ENCODE measurements at regions not wholly inside any gene's neighbourhood (a gene's known extent, or its start where the extent isn't known, plus 50 kb on each side); places are given as distances from the start of the nearest gene placed in this dataset.

DNA sequence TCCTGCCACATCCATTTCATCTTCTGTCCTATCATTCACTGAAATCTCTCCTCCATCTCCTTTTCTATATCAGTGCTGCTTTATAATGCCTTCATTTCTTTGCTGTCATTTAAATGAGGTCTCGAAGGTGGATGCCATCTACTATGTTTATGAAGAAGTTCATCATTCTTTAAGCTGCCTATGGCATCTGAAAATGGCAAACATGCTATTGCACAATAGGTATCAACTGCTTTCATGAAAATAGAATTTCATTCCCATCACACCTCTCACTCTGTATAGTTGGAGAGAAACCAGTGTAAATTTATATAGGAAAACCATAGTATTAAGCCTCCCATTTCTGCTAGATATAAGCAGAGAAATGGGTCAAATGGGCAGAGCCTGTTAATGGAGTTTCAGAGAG, 100.2 kb downstream of the FGF9 start:
- TF ChIP-seq TCF7L2 (IDR thresholded peaks at IDR 0.05; ENCODE audit: borderline replicate concordance, extremely low read depth, insufficient read depth, insufficient read length) = no peak
- TF ChIP-seq SRF (IDR thresholded peaks at IDR 0.05; ENCODE audit: low read depth) = no peak
- TF ChIP-seq ZNF274 (IDR thresholded peaks at IDR 0.05; ENCODE audit: low read depth, low read length) = no peak
- no peak for TF ChIP-seq YY1 (IDR thresholded peaks at IDR 0.05; ENCODE audit: extremely low read depth, insufficient replicate concordance, low read depth, low read length)
- no peak for TF ChIP-seq FOSL1 (IDR thresholded peaks at IDR 0.05; ENCODE audit: low read depth)
- TF ChIP-seq, protein P1, sequence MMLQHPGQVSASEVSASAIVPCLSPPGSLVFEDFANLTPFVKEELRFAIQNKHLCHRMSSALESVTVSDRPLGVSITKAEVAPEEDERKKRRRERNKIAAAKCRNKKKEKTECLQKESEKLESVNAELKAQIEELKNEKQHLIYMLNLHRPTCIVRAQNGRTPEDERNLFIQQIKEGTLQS (IDR thresholded peaks at IDR 0.05) = no peak
- intact Hi-C loops (cut with micrococcal nuclease) = no loop called here
- Histone ChIP-seq H3K27ac (ENCODE audit: low read depth, low read length) (no peak overlapping the region), H3K27me3 (ENCODE audit: insufficient read depth, low read length) (no peaks in the 10 kb centered on the region), H2AFZ (ENCODE audit: low read depth, low read length, poor library complexity, severe bottlenecking) (no peak overlapping the region), H3K4me1 (ENCODE audit: control insufficient read depth in 1 of 2, insufficient read depth in 2 of 2, low read length in 2 of 2) (no peaks in the 10 kb centered on the region), H4K20me1 (ENCODE audit: insufficient read depth) (no peaks in the 10 kb centered on the region), H3K9me2 (ENCODE audit: insufficient read depth) (no peaks in the 10 kb centered on the region), H3K4me2 (ENCODE audit: low read length) (no peak overlapping the region), H3K4me3 (replicated peaks in 1 of 2; ENCODE audit: low read depth in 1 of 2, low read length in 2 of 2) (no peak overlapping the region), H3K9me3 (ENCODE audit: control insufficient read depth in 1 of 2, insufficient read depth in 1 of 2, low read depth in 1 of 2, low read length in 2 of 2) (peaks cover 0 to 3% of the 10 kb centered on the region in 2 experiments; a peak in 1 of 4 replicates), H3K79me2 (ENCODE audit: insufficient read depth, low read length) (no peaks in the 10 kb centered on the region), H3K36me3 (ENCODE audit: control insufficient read depth in 1 of 2, insufficient read depth in 2 of 2, low read length in 2 of 2) (no peaks in the 10 kb centered on the region), H3K9ac (ENCODE audit: low read length) (no peak overlapping the region)
- DNase-seq (ENCODE audit: low read depth, low spot score) (no peak), ATAC-seq (no peak)
- BruUV-seq (replicated peaks) = no TSS peak
- ChIA-PET RAD21 (ENCODE audit: low non-redundant PET in 1 of 2, low total read pairs in 2 of 2, uncharacterized antibody in 2 of 2, unreplicated experiment in 2 of 2) (no interaction called here), POLR2A (no interaction called here), CTCF (no interaction called here)

DNA sequence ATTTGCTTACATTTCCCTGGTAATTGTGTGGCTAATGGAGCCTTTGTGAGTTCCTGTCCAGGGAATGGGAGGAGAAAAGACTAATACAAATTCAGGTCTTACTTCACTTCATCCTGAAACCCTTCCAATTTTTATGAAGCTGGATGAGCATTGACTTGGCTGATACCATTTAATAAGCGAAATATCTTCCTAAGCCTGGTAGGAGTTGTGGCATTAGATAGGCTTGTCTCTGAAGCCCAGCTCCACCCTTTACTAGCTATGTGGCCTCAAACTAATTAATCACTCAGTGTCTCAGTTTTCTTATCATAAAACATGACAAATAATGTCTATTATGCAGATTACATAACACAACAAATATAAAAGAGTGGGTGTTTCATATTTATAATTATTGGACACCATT, 106.3 kb downstream of the FGF9 start:
- intact Hi-C loops (cut with micrococcal nuclease) = no loop called here
- no TSS peak for BruUV-seq (replicated peaks)
- no peaks in the 10 kb centered on the region for H3K27me3 ChIP-seq (ENCODE audit: insufficient read depth, low read length)

More for the DNA sequence above, 106.3 kb downstream of the FGF9 start:
- Histone ChIP-seq H4K20me1 (ENCODE audit: insufficient read depth) (no peaks in the 10 kb centered on the region), H3K9ac (ENCODE audit: low read length) (no peak overlapping the region), H3K4me1 (ENCODE audit: control insufficient read depth in 1 of 2, insufficient read depth in 2 of 2, low read length in 2 of 2) (no peaks in the 10 kb centered on the region), H3K4me3 (replicated peaks in 1 of 2; ENCODE audit: low read depth in 1 of 2, low read length in 2 of 2) (no peak overlapping the region), H3K9me2 (ENCODE audit: insufficient read depth) (no peaks in the 10 kb centered on the region), H3K4me2 (ENCODE audit: low read length) (no peak overlapping the region), H3K36me3 (ENCODE audit: control insufficient read depth in 1 of 2, insufficient read depth in 2 of 2, low read length in 2 of 2) (no peaks in the 10 kb centered on the region), H3K27ac (ENCODE audit: low read depth, low read length) (no peak overlapping the region), H2AFZ (ENCODE audit: low read depth, low read length, poor library complexity, severe bottlenecking) (no peak overlapping the region), H3K9me3 (ENCODE audit: control insufficient read depth in 1 of 2, insufficient read depth in 1 of 2, low read depth in 1 of 2, low read length in 2 of 2) (no peaks in the 10 kb centered on the region), H3K79me2 (ENCODE audit: insufficient read depth, low read length) (no peaks in the 10 kb centered on the region)
- ChIA-PET CTCF (no interaction called here), POLR2A (interaction anchor here (0.6 kb wide), 1 partner anchor 175 kb away, joined by 4 read pairs; no protein-coding TSS in a partner anchor), RAD21 (ENCODE audit: low non-redundant PET in 1 of 2, low total read pairs in 2 of 2, uncharacterized antibody in 2 of 2, unreplicated experiment in 2 of 2) (no interaction called here)
- TF ChIP-seq JUND (IDR thresholded peaks at IDR 0.05) = no peak
- ATAC-seq (no peak), DNase-seq (ENCODE audit: low read depth, low spot score) (no peak)

Measured in HCT116 (cell line).